Testis (tissue), 2 donors: ENCODE measurements at regions not wholly inside any gene's neighbourhood (a gene's known extent, or its start where the extent isn't known, plus 50 kb on each side); places are given as distances from the start of the nearest gene placed in this dataset.

Experiments
- POLR2A ChIP-seq: fragments of 450-650 bp; IDR thresholded peaks from one replicate; pipeline ENCODE4 v1.6.1; 2017; ENCODE audit warnings: antibody characterized with exemption, mild to moderate bottlenecking, moderate library complexity
- TF ChIP-seq, protein P1 (sequence below), 3 experiments: fragments of 450-650 bp in 2 of 3; fragments of 200-600 bp in 1 of 3; sonication (generic) in 1 of 3; IDR thresholded peaks; one replicate each; pipeline ENCODE4 v1.5.1; 2016 to 2019; ENCODE audit warnings: antibody characterized with exemption in 3 of 3, mild to moderate bottlenecking in 2 of 3, moderate library complexity in 1 of 3

DNA sequence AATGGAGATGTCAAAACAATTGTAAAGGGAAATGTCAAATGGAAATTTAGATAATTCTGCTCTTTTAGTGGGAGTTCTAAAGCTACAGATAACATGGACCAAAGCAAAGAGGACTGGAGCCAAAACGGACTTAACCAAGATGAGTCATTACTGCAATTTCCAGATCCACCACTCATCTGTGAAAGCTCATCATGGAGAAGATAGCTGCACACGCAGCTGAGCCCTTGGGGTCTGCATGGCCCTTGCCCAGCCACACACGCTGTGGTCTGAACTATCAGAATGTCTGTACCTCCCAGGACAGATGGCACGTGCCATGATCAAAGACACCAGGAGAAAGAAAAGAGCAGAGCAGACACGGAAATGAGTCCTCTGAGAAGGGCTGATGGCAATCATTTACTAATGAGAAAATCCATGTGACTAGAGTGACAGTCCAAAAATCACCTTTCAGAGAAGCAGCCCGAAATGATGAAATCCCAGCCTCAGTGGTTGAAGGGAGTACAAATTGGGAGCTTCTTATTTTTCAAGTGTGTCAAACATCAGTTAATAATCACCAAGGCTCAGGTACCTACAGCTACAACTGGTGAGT lies 177.9 kb upstream of the MGMT start:
- TF ChIP-seq, protein P1, sequence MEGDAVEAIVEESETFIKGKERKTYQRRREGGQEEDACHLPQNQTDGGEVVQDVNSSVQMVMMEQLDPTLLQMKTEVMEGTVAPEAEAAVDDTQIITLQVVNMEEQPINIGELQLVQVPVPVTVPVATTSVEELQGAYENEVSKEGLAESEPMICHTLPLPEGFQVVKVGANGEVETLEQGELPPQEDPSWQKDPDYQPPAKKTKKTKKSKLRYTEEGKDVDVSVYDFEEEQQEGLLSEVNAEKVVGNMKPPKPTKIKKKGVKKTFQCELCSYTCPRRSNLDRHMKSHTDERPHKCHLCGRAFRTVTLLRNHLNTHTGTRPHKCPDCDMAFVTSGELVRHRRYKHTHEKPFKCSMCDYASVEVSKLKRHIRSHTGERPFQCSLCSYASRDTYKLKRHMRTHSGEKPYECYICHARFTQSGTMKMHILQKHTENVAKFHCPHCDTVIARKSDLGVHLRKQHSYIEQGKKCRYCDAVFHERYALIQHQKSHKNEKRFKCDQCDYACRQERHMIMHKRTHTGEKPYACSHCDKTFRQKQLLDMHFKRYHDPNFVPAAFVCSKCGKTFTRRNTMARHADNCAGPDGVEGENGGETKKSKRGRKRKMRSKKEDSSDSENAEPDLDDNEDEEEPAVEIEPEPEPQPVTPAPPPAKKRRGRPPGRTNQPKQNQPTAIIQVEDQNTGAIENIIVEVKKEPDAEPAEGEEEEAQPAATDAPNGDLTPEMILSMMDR (IDR thresholded peaks at IDR 0.05), result no peak
- no peak for TF ChIP-seq POLR2A
